ENCODE measurements at regions not wholly inside any gene's neighbourhood (a gene's known extent, or its start where the extent isn't known, plus 50 kb on each side); places are given as distances from the start of the nearest gene placed in this dataset.

DNA sequence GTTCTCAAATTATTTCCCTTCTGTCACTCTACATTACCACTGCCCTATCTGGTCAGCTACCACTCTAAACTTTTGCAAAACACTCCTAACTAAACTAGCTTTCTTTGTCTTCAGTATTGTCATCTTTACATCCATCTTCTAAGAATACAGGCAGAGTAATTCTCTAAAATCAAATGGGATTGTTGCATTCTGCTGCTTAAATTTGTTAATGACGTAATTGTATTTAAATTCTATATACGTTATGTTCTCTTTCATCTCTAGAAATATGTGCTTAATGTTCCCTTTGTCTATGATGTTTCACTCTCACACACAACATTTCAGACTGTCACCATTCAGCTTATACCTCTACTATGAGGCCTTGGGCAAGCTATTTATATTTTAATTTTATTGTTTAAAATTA is 1041.1 kb upstream of the POU3F4 start:
- TF ChIP-seq, protein P1, sequence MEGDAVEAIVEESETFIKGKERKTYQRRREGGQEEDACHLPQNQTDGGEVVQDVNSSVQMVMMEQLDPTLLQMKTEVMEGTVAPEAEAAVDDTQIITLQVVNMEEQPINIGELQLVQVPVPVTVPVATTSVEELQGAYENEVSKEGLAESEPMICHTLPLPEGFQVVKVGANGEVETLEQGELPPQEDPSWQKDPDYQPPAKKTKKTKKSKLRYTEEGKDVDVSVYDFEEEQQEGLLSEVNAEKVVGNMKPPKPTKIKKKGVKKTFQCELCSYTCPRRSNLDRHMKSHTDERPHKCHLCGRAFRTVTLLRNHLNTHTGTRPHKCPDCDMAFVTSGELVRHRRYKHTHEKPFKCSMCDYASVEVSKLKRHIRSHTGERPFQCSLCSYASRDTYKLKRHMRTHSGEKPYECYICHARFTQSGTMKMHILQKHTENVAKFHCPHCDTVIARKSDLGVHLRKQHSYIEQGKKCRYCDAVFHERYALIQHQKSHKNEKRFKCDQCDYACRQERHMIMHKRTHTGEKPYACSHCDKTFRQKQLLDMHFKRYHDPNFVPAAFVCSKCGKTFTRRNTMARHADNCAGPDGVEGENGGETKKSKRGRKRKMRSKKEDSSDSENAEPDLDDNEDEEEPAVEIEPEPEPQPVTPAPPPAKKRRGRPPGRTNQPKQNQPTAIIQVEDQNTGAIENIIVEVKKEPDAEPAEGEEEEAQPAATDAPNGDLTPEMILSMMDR (IDR thresholded peaks at IDR 0.05; ENCODE audit: control insufficient read depth, extremely low read depth, insufficient read depth) = no peak
- no peak overlapping the region for H3K4me3 ChIP-seq (ENCODE audit: low read depth, low read length)
- DNase-seq (ENCODE audit: low read depth) = no peak

All from LNCaP clone FGC (cell line).